ENCODE measurements at regions not wholly inside any gene's neighbourhood (a gene's known extent, or its start where the extent isn't known, plus 50 kb on each side); places are given as distances from the start of the nearest gene placed in this dataset.

GRCh38 chr9:38259519-38260218 is 132.8 kb upstream of the ALDH1B1 start:
- Histone ChIP-seq H3K4me3 (no peak overlapping the region), H3K36me3 (replicated peaks in 1 of 2; ENCODE audit: insufficient read depth in 1 of 2, low read depth in 2 of 2) (no peaks in the 10 kb centered on the region), H3K4me1 (no peaks in the 10 kb centered on the region), H3K27ac (no peak overlapping the region), H3K9me3 (peaks cover 0 to 5% (median 0%) of the 10 kb centered on the region in 3 donors), H3K27me3 (no peaks in the 10 kb centered on the region)
- no peak for DNase-seq
- intact Hi-C loops (cut with DNase I): no loop called here
- WGBS, 2 donors: 92 to 94% methylated on average over 8 of the region's 8 CpGs
- ATAC-seq: no peak
- TF ChIP-seq POLR2A (IDR thresholded peaks at IDR 0.05): no peak
- no peak for TF ChIP-seq CTCF (IDR thresholded peaks at IDR 0.05)

- intact Hi-C loops (cut with DNase I): no loop called here
- WGBS, 2 donors: 70 to 89% methylated on average over 2 of the region's 2 CpGs
Observed at GRCh38 chr9:38259056-38259455, 133.4 kb upstream of the ALDH1B1 start.

GRCh38 chr9:38257626-38258215 is 134.8 kb upstream of the ALDH1B1 start:
- H3K27me3 ChIP-seq: no peaks in the 10 kb centered on the region
- H3K27ac ChIP-seq: no peak overlapping the region
- no peak for DNase-seq
- intact Hi-C loops (cut with DNase I): no loop called here
- H3K36me3 ChIP-seq (replicated peaks in 1 of 2; ENCODE audit: insufficient read depth in 1 of 2, low read depth in 2 of 2): no peaks in the 10 kb centered on the region
- TF ChIP-seq POLR2A (IDR thresholded peaks at IDR 0.05): no peak
- TF ChIP-seq CTCF (IDR thresholded peaks at IDR 0.05): no peak
- H3K4me1 ChIP-seq: no peaks in the 10 kb centered on the region
- WGBS, 2 donors: 84 to 92% methylated on average over 3 to 6 of the region's 6 CpGs
- ATAC-seq: no peak
- no peaks in the 10 kb centered on the region for H3K9me3 ChIP-seq
- H3K4me3 ChIP-seq: no peak overlapping the region

More at GRCh38 chr9:38259056-38259455, 133.4 kb upstream of the ALDH1B1 start:
- no peak for ATAC-seq
- Histone ChIP-seq H3K4me1 (no peaks in the 10 kb centered on the region), H3K27me3 (no peaks in the 10 kb centered on the region), H3K9me3 (peaks cover 0 to 5% (median 0%) of the 10 kb centered on the region in 3 donors), H3K4me3 (no peak overlapping the region), H3K27ac (no peak overlapping the region), H3K36me3 (replicated peaks in 1 of 2; ENCODE audit: insufficient read depth in 1 of 2, low read depth in 2 of 2) (no peaks in the 10 kb centered on the region)
- DNase-seq: no peak
- TF ChIP-seq CTCF (IDR thresholded peaks at IDR 0.05) (no peak), POLR2A (IDR thresholded peaks at IDR 0.05) (no peak)

GRCh38 chr9:38256461-38256860 is 136.0 kb upstream of the ALDH1B1 start:
- Histone ChIP-seq H3K4me1 (no peaks in the 10 kb centered on the region), H3K36me3 (replicated peaks in 1 of 2; ENCODE audit: insufficient read depth in 1 of 2, low read depth in 2 of 2) (no peaks in the 10 kb centered on the region), H3K9me3 (no peaks in the 10 kb centered on the region), H3K27me3 (no peaks in the 10 kb centered on the region), H3K4me3 (no peak overlapping the region), H3K27ac (no peak overlapping the region)
- intact Hi-C loops (cut with DNase I): no loop called here
- ATAC-seq (no peak), DNase-seq (no peak)
- no peak for TF ChIP-seq CTCF (IDR thresholded peaks at IDR 0.05)
- TF ChIP-seq POLR2A (IDR thresholded peaks at IDR 0.05): no peak
- WGBS, 2 donors: 82 to 98% methylated on average over 2 of the region's 2 CpGs

- Histone ChIP-seq H3K4me1 (no peaks in the 10 kb centered on the region), H3K27ac (no peak overlapping the region), H3K36me3 (replicated peaks in 1 of 2; ENCODE audit: insufficient read depth in 1 of 2, low read depth in 2 of 2) (no peaks in the 10 kb centered on the region), H3K9me3 (no peaks in the 10 kb centered on the region), H3K27me3 (no peaks in the 10 kb centered on the region), H3K4me3 (no peak overlapping the region)
- intact Hi-C loops (cut with DNase I): no loop called here
- TF ChIP-seq CTCF (IDR thresholded peaks at IDR 0.05): no peak
- TF ChIP-seq POLR2A (IDR thresholded peaks at IDR 0.05): no peak
- 86 to 89% methylated on average over 3 of the region's 3 CpGs for WGBS, 2 donors
- ATAC-seq (no peak), DNase-seq (no peak)
Observed at GRCh38 chr9:38255599-38255998, 136.9 kb upstream of the ALDH1B1 start.

All from body of pancreas (tissue), 4 donors.